GM23338 (cell line): ENCODE measurements at regions not wholly inside any gene's neighbourhood (a gene's known extent, or its start where the extent isn't known, plus 50 kb on each side); places are given as distances from the start of the nearest gene placed in this dataset.

Experiments used
- CREB1 ChIP-seq: fragments of 250-450 bp; sonication (Bioruptor Pico); IDR thresholded peaks from 2 replicates; pipeline ENCODE4 v1.5.0; 2020; ENCODE audit warnings: low read depth, mild to moderate bottlenecking, moderate library complexity
- EZH2 ChIP-seq: fragments of 200-600 bp; sonication (generic); IDR thresholded peaks from one replicate; pipeline ENCODE4 v1.8.0; 2017; ENCODE audit warnings: antibody characterized with exemption, mild to moderate bottlenecking, low read depth; ENCODE audit not compliant: unreplicated experiment
- EZH2phosphoT487 ChIP-seq: fragments of 200-600 bp; sonication (generic); IDR thresholded peaks from one replicate; pipeline ENCODE4 v1.8.1; 2018; ENCODE audit warnings: antibody characterized with exemption; ENCODE audit not compliant: unreplicated experiment
- JUNB ChIP-seq: IDR thresholded peaks from one replicate; pipeline ENCODE4 v1.6.1; 2016; ENCODE audit warnings: antibody characterized with exemption; ENCODE audit not compliant: unreplicated experiment
- NANOG ChIP-seq: IDR thresholded peaks from 2 replicates; pipeline ENCODE4 v1.6.1; 2016; ENCODE audit warnings: antibody characterized with exemption, borderline replicate concordance
- POLR2AphosphoS5 ChIP-seq: IDR thresholded peaks from 2 replicates; pipeline ENCODE4 v1.6.1; 2016; ENCODE audit warnings: antibody characterized with exemption, low read depth
- REST ChIP-seq: IDR thresholded peaks from one replicate; pipeline ENCODE4 v1.6.1; 2018; ENCODE audit warnings: antibody characterized with exemption; ENCODE audit not compliant: unreplicated experiment
- ZNF331 ChIP-seq: fragments of 250-450 bp; sonication (Bioruptor Pico); IDR thresholded peaks from 2 replicates; pipeline ENCODE4 v1.5.0; 2020; ENCODE audit warnings: low read depth, mild to moderate bottlenecking, moderate library complexity
- TF ChIP-seq, protein P1 (sequence below), 2 experiments: fragments of 200-600 bp in 1 of 2; sonication (generic) in 1 of 2; conservative IDR thresholded peaks; 2 replicates each; pipeline versions ENCODE4 v1.5.1 to v1.6.1; 2016 to 2017; ENCODE audit warnings: antibody characterized with exemption in 2 of 2, low read depth in 2 of 2, mild to moderate bottlenecking in 2 of 2, moderate library complexity in 1 of 2
- TF ChIP-seq, protein P2 (sequence below): IDR thresholded peaks from 2 replicates; pipeline ENCODE4 v1.6.1; 2016; ENCODE audit warnings: antibody characterized with exemption

DNA sequence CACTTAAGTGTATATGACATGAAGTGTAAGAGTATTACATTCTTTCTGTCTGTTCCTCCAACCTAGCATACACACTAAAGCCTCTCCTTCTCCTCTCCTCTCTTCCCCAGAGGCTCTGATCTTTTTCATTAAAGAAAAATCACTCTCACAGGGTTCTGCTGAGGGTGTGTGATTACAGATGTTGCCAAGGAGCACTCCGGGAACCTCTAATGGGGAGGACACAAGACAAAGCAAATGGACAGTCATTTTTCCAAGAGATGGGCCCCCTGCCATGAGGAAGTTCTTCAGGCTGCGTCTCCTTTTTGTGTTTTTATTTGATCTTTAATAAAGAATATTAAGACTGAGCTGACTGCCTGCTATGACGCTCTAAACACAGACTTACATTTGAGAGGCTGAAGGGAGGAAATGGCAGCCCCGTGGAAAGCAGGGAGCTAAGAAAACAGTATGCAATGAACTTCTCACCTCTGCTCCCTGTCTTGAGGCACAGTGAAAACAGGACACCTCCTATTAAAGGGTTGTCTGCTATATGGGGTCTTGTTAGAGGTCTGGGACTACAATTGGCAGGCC, 578.1 kb downstream of the PIK3C3 start:
- TF ChIP-seq POLR2AphosphoS5, result no peak
- no peak for TF ChIP-seq EZH2
- TF ChIP-seq, protein P1, sequence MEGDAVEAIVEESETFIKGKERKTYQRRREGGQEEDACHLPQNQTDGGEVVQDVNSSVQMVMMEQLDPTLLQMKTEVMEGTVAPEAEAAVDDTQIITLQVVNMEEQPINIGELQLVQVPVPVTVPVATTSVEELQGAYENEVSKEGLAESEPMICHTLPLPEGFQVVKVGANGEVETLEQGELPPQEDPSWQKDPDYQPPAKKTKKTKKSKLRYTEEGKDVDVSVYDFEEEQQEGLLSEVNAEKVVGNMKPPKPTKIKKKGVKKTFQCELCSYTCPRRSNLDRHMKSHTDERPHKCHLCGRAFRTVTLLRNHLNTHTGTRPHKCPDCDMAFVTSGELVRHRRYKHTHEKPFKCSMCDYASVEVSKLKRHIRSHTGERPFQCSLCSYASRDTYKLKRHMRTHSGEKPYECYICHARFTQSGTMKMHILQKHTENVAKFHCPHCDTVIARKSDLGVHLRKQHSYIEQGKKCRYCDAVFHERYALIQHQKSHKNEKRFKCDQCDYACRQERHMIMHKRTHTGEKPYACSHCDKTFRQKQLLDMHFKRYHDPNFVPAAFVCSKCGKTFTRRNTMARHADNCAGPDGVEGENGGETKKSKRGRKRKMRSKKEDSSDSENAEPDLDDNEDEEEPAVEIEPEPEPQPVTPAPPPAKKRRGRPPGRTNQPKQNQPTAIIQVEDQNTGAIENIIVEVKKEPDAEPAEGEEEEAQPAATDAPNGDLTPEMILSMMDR (conservative IDR thresholded peaks at IDR 0.05; ENCODE audit: low read depth in 2 of 2), result no peak
- no peak for TF ChIP-seq REST
- no peak for TF ChIP-seq EZH2phosphoT487
- TF ChIP-seq, protein P2, sequence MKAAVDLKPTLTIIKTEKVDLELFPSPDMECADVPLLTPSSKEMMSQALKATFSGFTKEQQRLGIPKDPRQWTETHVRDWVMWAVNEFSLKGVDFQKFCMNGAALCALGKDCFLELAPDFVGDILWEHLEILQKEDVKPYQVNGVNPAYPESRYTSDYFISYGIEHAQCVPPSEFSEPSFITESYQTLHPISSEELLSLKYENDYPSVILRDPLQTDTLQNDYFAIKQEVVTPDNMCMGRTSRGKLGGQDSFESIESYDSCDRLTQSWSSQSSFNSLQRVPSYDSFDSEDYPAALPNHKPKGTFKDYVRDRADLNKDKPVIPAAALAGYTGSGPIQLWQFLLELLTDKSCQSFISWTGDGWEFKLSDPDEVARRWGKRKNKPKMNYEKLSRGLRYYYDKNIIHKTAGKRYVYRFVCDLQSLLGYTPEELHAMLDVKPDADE, result no peak
- no peak for TF ChIP-seq CREB1 (CRISPR knock-in tag)
- no peak for TF ChIP-seq NANOG
- no peak for TF ChIP-seq ZNF331 (CRISPR knock-in tag)
- no peak for TF ChIP-seq JUNB
